Naive thymus-derived CD4-positive, alpha-beta T cell (primary cell): ENCODE measurements at regions not wholly inside any gene's neighbourhood (a gene's known extent, or its start where the extent isn't known, plus 50 kb on each side); places are given as distances from the start of the nearest gene placed in this dataset.
"Not testable (repeated sequence)": the region's sequence is repeated elsewhere in the genome, so short reads cannot be mapped to it uniquely, and the experiment has no call there.

Experiments
- ATAC-seq: fragments of 150-1000 bp; cut with Tn5 transposase; 2 replicates; pipeline ENCODE4 v1.10.0; 2021; ENCODE audit warnings: mild to moderate bottlenecking, moderate library complexity
- CTCF ChIA-PET: fragments of 350-600 bp; sonication (Branson Sonifier 250); formaldehyde crosslinking; loops from one replicate; lab custom pipeline; 2021; ENCODE audit warnings: antibody characterized with exemption; lab: Charles Lee
- POLR2A ChIA-PET: fragments of 350-600 bp; sonication (Branson Sonifier 250); formaldehyde crosslinking; loops from one replicate; lab custom pipeline; 2021; ENCODE audit warnings: antibody characterized with exemption, inconsistent platforms; lab: Charles Lee
- DNase-seq, 9 donors: peaks; one replicate each; pipeline versions ENCODE4 v3.0.0 to v3.0.0-alpha.2; 2020 to 2022; ENCODE audit warnings: mixed read lengths in 1 of 9
- H3K27ac ChIP-seq: one replicate; pipeline ENCODE4 v1.7.0; 2013; ENCODE audit warnings: mild to moderate bottlenecking, low read depth, low read length, moderate library complexity
- H3K27me3 ChIP-seq, 2 donors: one replicate each; pipeline ENCODE4 v1.7.0; 2013; ENCODE audit warnings: low read length in 2 of 2, mild to moderate bottlenecking in 2 of 2, moderate library complexity in 2 of 2; ENCODE audit not compliant: control insufficient read depth in 2 of 2, insufficient read depth in 2 of 2
- H3K36me3 ChIP-seq, 3 experiments: 1 replicate in 2 of 3; 2 replicates in 1 of 3; pipeline ENCODE4 v1.7.0; 2013; ENCODE audit warnings: low read length in 3 of 3, mild to moderate bottlenecking in 3 of 3, moderate library complexity in 1 of 3; ENCODE audit not compliant: insufficient read depth in 3 of 3, control insufficient read depth in 2 of 3
- H3K4me1 ChIP-seq, 2 donors: one replicate each; pipeline ENCODE4 v1.7.0; 2013; ENCODE audit warnings: low read length in 2 of 2, mild to moderate bottlenecking in 2 of 2, moderate library complexity in 1 of 2; ENCODE audit not compliant: control insufficient read depth in 2 of 2, insufficient read depth in 2 of 2
- H3K4me3 ChIP-seq: 2 replicates; pipeline ENCODE4 v1.7.0; 2013; ENCODE audit warnings: mild to moderate bottlenecking, low read length
- H3K9me3 ChIP-seq, 3 experiments: 1 replicate in 2 of 3; 2 replicates in 1 of 3; pipeline ENCODE4 v1.7.0; 2013; ENCODE audit warnings: low read length in 3 of 3; ENCODE audit not compliant: control insufficient read depth in 2 of 3
- H3K27ac Mint-ChIP-seq, 9 donors: one replicate each; pipeline ENCODE4 v1.8.0; 2020 to 2022; ENCODE audit warnings: mixed read lengths in 9 of 9, mild to moderate bottlenecking in 8 of 9, moderate library complexity in 5 of 9, inconsistent platforms in 2 of 9
- H3K27me3 Mint-ChIP-seq, 5 donors: one replicate each; pipeline ENCODE4 v1.8.0; 2021 to 2022; ENCODE audit warnings: mixed read lengths in 5 of 5, mild to moderate bottlenecking in 1 of 5
- H3K36me3 Mint-ChIP-seq, 5 donors: one replicate each; pipeline ENCODE4 v1.8.0; 2020 to 2022; ENCODE audit warnings: mixed read lengths in 5 of 5, mild to moderate bottlenecking in 3 of 5, inconsistent platforms in 1 of 5
- H3K4me1 Mint-ChIP-seq, 7 donors: one replicate each; pipeline ENCODE4 v1.8.0; 2020 to 2022; ENCODE audit warnings: mixed read lengths in 7 of 7, mild to moderate bottlenecking in 3 of 7, inconsistent platforms in 1 of 7
- H3K4me3 Mint-ChIP-seq, 10 donors: one replicate each; pipeline ENCODE4 v1.8.0; 2020 to 2022; ENCODE audit warnings: mild to moderate bottlenecking in 10 of 10, mixed read lengths in 10 of 10, moderate library complexity in 6 of 10, inconsistent platforms in 2 of 10
- H3K9me3 Mint-ChIP-seq, 11 donors: one replicate each; pipeline ENCODE4 v1.8.0; 2020 to 2022; ENCODE audit warnings: mixed read lengths in 11 of 11, mild to moderate bottlenecking in 4 of 11, inconsistent platforms in 1 of 11, moderate library complexity in 1 of 11
- intact Hi-C, 2 donors: fragments of 100-400 bp; cut with micrococcal nuclease; formaldehyde crosslinking; loops; one replicate each; pipeline ENCODE4 v1.15.1; 2023

GRCh38 chr9:115883467-115884329, 269.9 kb upstream of the PAPPA start:
- CTCF ChIA-PET, result no interaction called here
- Mint-ChIP-seq H3K27ac (no peak overlapping the region), H3K36me3 (no peaks in the 10 kb centered on the region), H3K27me3 (peaks cover 0 to 4% (median 0%) of the 10 kb centered on the region in 5 donors), H3K4me3 (no peak overlapping the region), H3K4me1 (no peaks in the 10 kb centered on the region), H3K9me3 (peaks cover 0 to 7% (median 0%) of the 10 kb centered on the region in 11 donors)
- intact Hi-C loops, result no loop called here
- ATAC-seq (no peak), DNase-seq (no peak)
- H3K4me1 ChIP-seq, result no peaks in the 10 kb centered on the region
- H3K9me3 ChIP-seq, result no peaks in the 10 kb centered on the region
- H3K27me3 ChIP-seq, result no peaks in the 10 kb centered on the region
- H3K27ac ChIP-seq, result no peak overlapping the region
- H3K4me3 ChIP-seq, result no peak overlapping the region
- POLR2A ChIA-PET, result no interaction called here
- no peaks in the 10 kb centered on the region for H3K36me3 ChIP-seq

- intact Hi-C loops, result no loop called here
- ATAC-seq, result no peak
These were observed 268.7 kb upstream of the PAPPA start for GRCh38 chr9:115884846-115885245.

GRCh38 chr9:115888131-115888530, 265.5 kb upstream of the PAPPA start:
- POLR2A ChIA-PET, result no interaction called here
- no peaks in the 10 kb centered on the region for H3K4me1 ChIP-seq
- H3K36me3 ChIP-seq, result no peaks in the 10 kb centered on the region
- no peaks in the 10 kb centered on the region for H3K4me1 Mint-ChIP-seq
- peaks cover 0 to 15% (median 2%) of the 10 kb centered on the region in 11 donors for H3K9me3 Mint-ChIP-seq
- H3K27ac ChIP-seq, result no peak overlapping the region
- H3K27me3 ChIP-seq, result no peaks in the 10 kb centered on the region
- intact Hi-C loops, result no loop called here
- H3K4me3 Mint-ChIP-seq, result no peak overlapping the region
- no peaks in the 10 kb centered on the region for H3K36me3 Mint-ChIP-seq
- ATAC-seq, result no peak
- no peak for DNase-seq
- no peak overlapping the region for H3K4me3 ChIP-seq
- CTCF ChIA-PET, result no interaction called here
- peaks cover 0 to 8% (median 0%) of the 10 kb centered on the region in 5 donors for H3K27me3 Mint-ChIP-seq
- no peak overlapping the region for H3K27ac Mint-ChIP-seq
- no peaks in the 10 kb centered on the region for H3K9me3 ChIP-seq

More at GRCh38 chr9:115884846-115885245, 268.7 kb upstream of the PAPPA start:
- no peak for DNase-seq
- Mint-ChIP-seq H3K36me3 (no peaks in the 10 kb centered on the region), H3K27me3 (peaks cover 0 to 8% (median 0%) of the 10 kb centered on the region in 5 donors), H3K27ac (no peak overlapping the region), H3K9me3 (peaks cover 0 to 11% (median 0%) of the 10 kb centered on the region in 11 donors), H3K4me1 (no peaks in the 10 kb centered on the region), H3K4me3 (no peak overlapping the region)
- POLR2A ChIA-PET, result no interaction called here
- no peak overlapping the region for H3K4me3 ChIP-seq
- no peaks in the 10 kb centered on the region for H3K9me3 ChIP-seq
- CTCF ChIA-PET, result no interaction called here
- no peaks in the 10 kb centered on the region for H3K36me3 ChIP-seq
- H3K27me3 ChIP-seq, result no peaks in the 10 kb centered on the region
- no peaks in the 10 kb centered on the region for H3K4me1 ChIP-seq
- H3K27ac ChIP-seq, result no peak overlapping the region

- Histone ChIP-seq H3K27me3 (no peaks in the 10 kb centered on the region), H3K27ac (no peak overlapping the region), H3K36me3 (no peaks in the 10 kb centered on the region), H3K4me1 (no peaks in the 10 kb centered on the region), H3K4me3 (no peak overlapping the region), H3K9me3 (no peaks in the 10 kb centered on the region)
- H3K36me3 Mint-ChIP-seq, result no peaks in the 10 kb centered on the region
- H3K27me3 Mint-ChIP-seq, result peaks cover 0 to 8% (median 0%) of the 10 kb centered on the region in 5 donors
- H3K9me3 Mint-ChIP-seq, result peaks cover 0 to 24% (median 2%) of the 10 kb centered on the region in 11 donors
- ATAC-seq, result no peak
- no peak overlapping the region for H3K4me3 Mint-ChIP-seq
- CTCF ChIA-PET, result no interaction called here
- POLR2A ChIA-PET, result no interaction called here
- no peaks in the 10 kb centered on the region for H3K4me1 Mint-ChIP-seq
- no peak overlapping the region for H3K27ac Mint-ChIP-seq
- DNase-seq, result no peak
- intact Hi-C loops, result no loop called here
These were observed 261.7 kb upstream of the PAPPA start for GRCh38 chr9:115891929-115892328.

GRCh38 chr9:115898478-115898877, 255.1 kb upstream of the PAPPA start:
- H3K4me1 ChIP-seq, H3K27me3 Mint-ChIP-seq, H3K4me3 ChIP-seq, POLR2A ChIA-PET, H3K27me3 ChIP-seq, H3K4me3 Mint-ChIP-seq, H3K4me1 Mint-ChIP-seq, CTCF ChIA-PET, DNase-seq, intact Hi-C loops, H3K27ac ChIP-seq, H3K9me3 ChIP-seq, H3K36me3 ChIP-seq, H3K36me3 Mint-ChIP-seq, ATAC-seq: not testable (repeated sequence)
- H3K27ac Mint-ChIP-seq, result peak overlapping the region in 1 of 9 donors; percentile 32
- H3K9me3 Mint-ChIP-seq, result peaks cover 0 to 26% (median 2%) of the 10 kb centered on the region in 11 donors

- peaks cover 0 to 26% (median 2%) of the 10 kb centered on the region in 11 donors for H3K9me3 Mint-ChIP-seq
- H3K9me3 ChIP-seq, result no peaks in the 10 kb centered on the region
- no peak overlapping the region for H3K27ac Mint-ChIP-seq
- no peaks in the 10 kb centered on the region for H3K36me3 Mint-ChIP-seq
- ChIA-PET CTCF (no interaction called here), POLR2A (no interaction called here)
- DNase-seq (no peak), ATAC-seq (no peak)
- H3K4me3 ChIP-seq, result no peak overlapping the region
- H3K4me3 Mint-ChIP-seq, result no peak overlapping the region
- H3K27me3 Mint-ChIP-seq, result no peaks in the 10 kb centered on the region
- intact Hi-C loops, result no loop called here
- H3K27ac ChIP-seq, result no peak overlapping the region
- H3K36me3 ChIP-seq, result no peaks in the 10 kb centered on the region
- H3K4me1 ChIP-seq, result no peaks in the 10 kb centered on the region
- no peaks in the 10 kb centered on the region for H3K27me3 ChIP-seq
- no peaks in the 10 kb centered on the region for H3K4me1 Mint-ChIP-seq
These were observed 252.9 kb upstream of the PAPPA start for GRCh38 chr9:115900698-115901097.

- ATAC-seq, result no peak
These were observed 242.6 kb upstream of the PAPPA start for GRCh38 chr9:115910959-115911358.

More at GRCh38 chr9:115910959-115911358, 242.6 kb upstream of the PAPPA start:
- H3K36me3 ChIP-seq, result no peaks in the 10 kb centered on the region
- Mint-ChIP-seq H3K27ac (no peak overlapping the region), H3K4me3 (no peak overlapping the region), H3K27me3 (peaks cover 0 to 8% (median 0%) of the 10 kb centered on the region in 5 donors), H3K9me3 (peaks cover 0 to 8% (median 2%) of the 10 kb centered on the region in 11 donors), H3K4me1 (no peaks in the 10 kb centered on the region), H3K36me3 (no peaks in the 10 kb centered on the region)
- CTCF ChIA-PET, result no interaction called here
- H3K9me3 ChIP-seq, result no peaks in the 10 kb centered on the region
- no peak overlapping the region for H3K4me3 ChIP-seq
- no peaks in the 10 kb centered on the region for H3K27me3 ChIP-seq
- H3K4me1 ChIP-seq, result no peaks in the 10 kb centered on the region
- intact Hi-C loops, result no loop called here
- POLR2A ChIA-PET, result no interaction called here
- H3K27ac ChIP-seq, result no peak overlapping the region
- no peak for DNase-seq
